K562 (cell line): ENCODE measurements at regions not wholly inside any gene's neighbourhood (a gene's known extent, or its start where the extent isn't known, plus 50 kb on each side); places are given as distances from the start of the nearest gene placed in this dataset.

Experiments used
- ARID3A ChIP-seq: IDR thresholded peaks from 2 replicates; pipeline ENCODE4 v1.6.1; 2012; ENCODE audit warnings: low read depth, low read length, improper control_type of control experiment, borderline replicate concordance
- CGGBP1 ChIP-seq: fragments of 250-450 bp; sonication (Bioruptor Pico); IDR thresholded peaks from 2 replicates; pipeline ENCODE4 v1.9.0; 2021; ENCODE audit warnings: mild to moderate bottlenecking
- CREBBP ChIP-seq: IDR thresholded peaks from one replicate; pipeline ENCODE4 v1.6.1; 2012; ENCODE audit warnings: low read depth, mild to moderate bottlenecking, control low read depth, inconsistent platforms, low read length
- FOSL1 ChIP-seq: fragments of 200-800 bp; sonication (Bioruptor generic); conservative IDR thresholded peaks from 2 replicates; pipeline ENCODE4 v1.6.1; 2016; ENCODE audit warnings: missing genetic modification characterization, missing compliant biosample characterization
- MYC ChIP-seq, 2 experiments: fragments of 250-450 bp in 1 of 2; sonication (Bioruptor Pico) in 1 of 2; IDR thresholded peaks; 2 replicates each; pipeline versions ENCODE4 v1.5.1 to v1.6.1; 2012 to 2021; ENCODE audit warnings: low read depth in 2 of 2, borderline replicate concordance in 1 of 2, improper control_type of control experiment in 1 of 2, low read length in 1 of 2, mild to moderate bottlenecking in 1 of 2, moderate library complexity in 1 of 2
- TSHZ1 ChIP-seq: fragments of 250-450 bp; sonication (Bioruptor Pico); IDR thresholded peaks from 2 replicates; pipeline ENCODE4 v1.4.0; 2020; ENCODE audit warnings: mild to moderate bottlenecking, moderate library complexity
- ZNF224 ChIP-seq: sonication (generic); formaldehyde crosslinking; IDR thresholded peaks from 2 replicates; pipeline ENCODE4 v1.8.0; 2022; ENCODE audit warnings: mild to moderate bottlenecking, missing genetic modification reagents
- ZNF592 ChIP-seq: fragments of 450-650 bp; IDR thresholded peaks from 2 replicates; pipeline ENCODE4 v1.6.1; 2017; ENCODE audit warnings: antibody characterized with exemption, mild to moderate bottlenecking
- ZNF778 ChIP-seq: fragments of 450-650 bp; formaldehyde crosslinking; IDR thresholded peaks from 2 replicates; pipeline ENCODE4 v1.4.0; 2020; ENCODE audit warnings: mild to moderate bottlenecking, moderate library complexity

GRCh38 chr12:13870255-13870654 is 111.1 kb downstream of the GRIN2B start (continued):
- no peak for TF ChIP-seq ZNF592
- no peak for TF ChIP-seq CGGBP1 (CRISPR knock-in tag)
- no peak for TF ChIP-seq ZNF224 (CRISPR knock-in tag)
- no peak for TF ChIP-seq FOSL1
- TF ChIP-seq TSHZ1 (CRISPR knock-in tag): no peak
- no peak for TF ChIP-seq MYC (IDR thresholded peaks at IDR 0.05; ENCODE audit: low read depth, low read length)
- TF ChIP-seq MYC (CRISPR knock-in tag; IDR thresholded peaks at IDR 0.05; ENCODE audit: borderline replicate concordance, low read depth): no peak
- TF ChIP-seq ARID3A: no peak
- no peak for TF ChIP-seq ZNF778 (CRISPR knock-in tag)
- TF ChIP-seq CREBBP: no peak
